HG03432 (cell line): ENCODE measurements at regions not wholly inside any gene's neighbourhood (a gene's known extent, or its start where the extent isn't known, plus 50 kb on each side); places are given as distances from the start of the nearest gene placed in this dataset.

ENCODE experiments used
- ATAC-seq: cut with Tn5 transposase; IDR thresholded peaks from one replicate; pipeline ENCODE4 v1.9.1; 2021; ENCODE audit warnings: mild to moderate bottlenecking, moderate library complexity; ENCODE audit not compliant: unreplicated experiment

- no peak for ATAC-seq
These were observed 119.4 kb upstream of the PLEKHA5 start for GRCh38 chr12:19010087-19010486.

DNA sequence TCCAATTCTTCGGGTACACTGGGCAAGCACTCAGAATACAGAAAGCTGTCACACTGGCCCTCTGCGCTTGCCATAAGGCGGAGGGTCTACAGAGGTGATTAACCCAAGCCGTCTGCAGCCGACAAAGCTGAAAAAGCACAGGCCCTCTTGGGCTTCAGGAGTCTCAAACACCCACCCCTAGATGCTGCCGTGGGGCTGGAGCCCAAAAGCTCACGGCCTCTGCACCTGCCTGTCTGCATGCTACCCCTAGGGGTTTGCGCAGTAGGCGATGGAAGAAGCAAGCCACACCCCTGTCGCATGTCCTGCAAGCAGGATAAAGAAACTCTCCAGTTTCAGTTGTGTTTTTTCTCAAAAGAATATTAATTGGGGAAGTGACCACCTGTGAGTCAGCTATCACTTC, 118.8 kb upstream of the PLEKHA5 start:
- ATAC-seq: no peak

DNA sequence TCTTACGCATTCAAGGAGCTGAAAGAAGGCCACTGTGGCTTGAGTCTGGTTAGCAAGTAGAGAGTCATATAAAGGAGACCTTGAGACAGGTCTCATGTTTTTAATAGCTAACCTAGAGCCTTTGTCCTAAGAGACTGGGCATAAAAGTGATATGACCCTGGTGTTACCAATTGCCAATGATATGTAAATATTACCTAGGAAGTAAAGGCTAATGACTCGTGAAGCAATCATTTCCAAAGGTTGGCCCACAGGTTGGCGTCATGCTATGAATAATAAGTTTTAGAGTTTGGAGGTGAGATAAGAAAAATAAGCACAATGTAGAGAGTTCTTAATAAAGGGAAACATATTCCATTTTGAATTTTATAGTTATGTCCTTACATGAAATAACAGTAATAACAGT, 116.6 kb upstream of the PLEKHA5 start:
- no peak for ATAC-seq

- no peak for ATAC-seq
These were observed 115.3 kb upstream of the PLEKHA5 start for GRCh38 chr12:19014240-19014639.

- no peak for ATAC-seq
These were observed 114.2 kb upstream of the PLEKHA5 start for GRCh38 chr12:19015285-19015684.

- no peak for ATAC-seq
These were observed 111.1 kb upstream of the PLEKHA5 start for GRCh38 chr12:19018302-19018970.

GRCh38 chr12:19021240-19021639, 108.3 kb upstream of the PLEKHA5 start:
- ATAC-seq: no peak

- ATAC-seq: no peak
These were observed 107.9 kb upstream of the PLEKHA5 start for GRCh38 chr12:19021646-19022045.

DNA sequence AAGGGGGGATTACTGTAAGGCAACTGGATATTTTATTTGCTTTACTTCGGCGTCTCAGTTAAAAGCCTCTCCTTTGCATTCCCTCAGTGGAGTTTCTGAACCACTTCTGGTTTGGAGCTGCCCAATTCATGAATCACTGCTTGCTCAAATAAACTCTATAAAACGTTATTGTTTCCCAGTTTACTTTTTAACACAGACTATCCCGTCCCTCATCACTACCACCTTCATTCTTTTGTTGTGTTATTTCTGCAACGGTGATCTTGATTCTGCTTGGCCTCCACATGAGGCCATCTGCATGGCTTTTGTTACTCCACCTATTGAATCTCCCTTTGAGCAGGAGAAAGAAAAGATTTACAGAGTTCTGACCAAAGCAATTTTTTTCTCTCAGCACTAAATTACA, 104.0 kb upstream of the PLEKHA5 start:
- ATAC-seq: no peak

GRCh38 chr12:19026034-19026433, 103.5 kb upstream of the PLEKHA5 start:
- no peak for ATAC-seq

DNA sequence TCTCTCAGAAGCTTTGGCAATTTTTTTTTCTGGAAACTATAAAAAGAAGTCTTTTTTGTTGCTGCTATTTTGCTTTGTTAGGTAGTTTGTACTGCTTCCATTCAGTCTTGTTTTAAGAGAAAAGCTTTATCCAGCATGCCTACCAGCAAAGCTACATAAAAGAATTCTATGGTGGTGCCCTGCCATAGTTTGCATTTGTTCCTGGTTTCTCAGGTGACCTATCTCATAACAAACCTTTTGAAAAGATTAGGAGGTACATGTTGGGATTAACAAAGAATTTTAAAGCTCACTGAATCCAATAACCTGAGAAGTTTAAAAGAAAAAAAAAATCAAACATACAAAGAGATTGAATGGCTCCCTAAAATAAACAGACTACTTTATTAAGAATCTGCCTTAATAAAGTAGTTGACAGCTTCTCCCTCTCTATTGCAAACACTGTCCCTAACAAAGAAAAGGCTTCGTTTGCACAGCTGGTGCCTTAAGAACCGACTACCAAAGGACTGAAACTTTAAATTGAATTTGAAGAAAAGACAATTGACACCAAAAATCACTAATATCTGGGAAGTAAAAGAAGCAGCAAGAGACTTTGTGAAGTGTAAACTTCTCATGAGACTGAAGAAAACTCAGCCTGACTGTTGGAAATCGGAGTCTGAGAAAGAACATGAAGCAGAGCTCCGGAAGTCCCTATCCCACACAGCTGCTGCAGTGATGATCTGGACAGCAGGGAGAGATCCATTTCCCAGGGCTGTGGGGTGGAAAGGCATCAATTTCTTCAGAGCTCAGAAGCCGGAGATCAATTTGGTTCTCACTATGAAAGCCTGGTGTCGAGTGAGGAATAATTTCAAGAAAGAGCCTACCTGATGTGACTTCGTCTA, 102.7 kb upstream of the PLEKHA5 start:
- no peak for ATAC-seq

DNA sequence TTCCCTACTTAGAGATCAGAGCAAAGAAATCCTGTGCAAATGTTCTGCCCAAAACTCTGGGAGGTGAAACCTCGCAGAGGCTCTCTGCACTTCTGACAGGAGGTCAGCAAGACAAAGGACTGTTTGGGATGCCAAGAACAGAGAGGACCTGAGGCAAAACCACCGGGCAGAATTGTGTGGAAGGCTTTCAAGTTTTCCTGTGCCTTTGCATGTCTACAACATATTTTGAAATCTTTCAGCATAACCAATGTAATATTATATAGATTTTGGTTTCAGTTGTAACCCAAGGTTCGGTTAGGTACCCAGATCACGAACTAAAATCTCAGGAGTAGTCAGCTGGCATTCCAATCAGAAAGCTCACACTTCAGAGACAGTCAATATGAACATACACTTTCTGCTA, 99.4 kb upstream of the PLEKHA5 start:
- ATAC-seq: no peak

GRCh38 chr12:19030603-19031002, 98.9 kb upstream of the PLEKHA5 start:
- no peak for ATAC-seq

DNA sequence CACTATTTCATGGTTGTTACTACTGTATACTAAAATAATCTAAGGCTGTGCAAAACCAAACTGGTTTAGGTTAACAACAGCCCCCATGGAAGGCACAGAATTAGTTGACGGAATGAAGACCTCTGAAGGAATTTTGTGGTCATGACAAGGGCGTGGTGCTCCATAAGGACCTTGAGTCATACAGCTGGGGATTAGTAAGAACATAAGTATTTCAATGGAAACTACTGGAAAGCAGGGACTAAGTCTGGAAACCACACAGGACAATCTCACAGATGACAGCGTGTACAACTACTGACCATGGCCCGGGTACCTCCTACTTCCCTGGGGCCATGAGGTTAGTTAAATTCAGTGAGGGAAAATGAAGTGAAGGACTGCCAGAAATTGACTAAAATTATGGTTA, 98.5 kb upstream of the PLEKHA5 start:
- no peak for ATAC-seq

DNA sequence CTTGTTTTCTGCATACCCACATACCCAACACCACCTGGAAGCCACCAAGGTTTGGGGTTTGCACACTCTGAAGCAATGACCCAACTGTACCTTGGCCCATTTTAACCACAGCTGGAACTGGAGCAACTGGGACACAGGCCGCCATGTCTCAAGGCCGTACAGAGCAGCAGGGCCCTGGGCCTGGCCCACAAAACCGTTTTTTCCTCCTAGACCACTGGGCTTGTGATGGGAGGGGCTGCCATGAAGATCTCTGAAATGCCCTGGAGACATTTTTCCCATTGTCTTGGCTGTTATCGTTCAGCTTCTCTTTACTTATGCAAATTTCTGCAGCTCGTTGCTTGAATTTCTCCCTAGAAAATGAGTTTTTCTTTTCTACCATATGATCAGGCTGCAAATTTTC, 96.7 kb upstream of the PLEKHA5 start:
- ATAC-seq: no peak

- ATAC-seq: no peak
These were observed 96.3 kb upstream of the PLEKHA5 start for GRCh38 chr12:19033244-19033643.

DNA sequence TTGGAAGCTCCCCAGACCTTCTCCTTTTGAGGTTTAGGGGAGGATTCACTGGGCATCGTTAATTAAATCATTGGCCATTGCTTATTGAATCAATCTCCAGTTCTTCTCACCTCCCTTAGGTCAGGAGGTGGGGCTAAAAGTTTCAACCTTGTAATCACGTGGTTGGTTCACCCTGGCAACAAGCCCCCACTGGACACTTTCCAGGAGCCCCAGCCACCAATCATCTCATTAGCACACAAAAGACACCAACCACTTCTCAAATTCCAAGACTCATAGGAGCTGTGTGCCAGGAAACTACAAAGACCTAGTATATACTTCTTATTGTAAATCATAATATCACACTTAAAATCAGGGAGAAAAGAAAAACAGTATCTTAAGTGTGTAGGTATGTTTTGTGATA, 94.6 kb upstream of the PLEKHA5 start:
- no peak for ATAC-seq

GRCh38 chr12:19035536-19035935, 94.0 kb upstream of the PLEKHA5 start:
- ATAC-seq: no peak

GRCh38 chr12:19036673-19037357, 92.7 kb upstream of the PLEKHA5 start:
- ATAC-seq: no peak

DNA sequence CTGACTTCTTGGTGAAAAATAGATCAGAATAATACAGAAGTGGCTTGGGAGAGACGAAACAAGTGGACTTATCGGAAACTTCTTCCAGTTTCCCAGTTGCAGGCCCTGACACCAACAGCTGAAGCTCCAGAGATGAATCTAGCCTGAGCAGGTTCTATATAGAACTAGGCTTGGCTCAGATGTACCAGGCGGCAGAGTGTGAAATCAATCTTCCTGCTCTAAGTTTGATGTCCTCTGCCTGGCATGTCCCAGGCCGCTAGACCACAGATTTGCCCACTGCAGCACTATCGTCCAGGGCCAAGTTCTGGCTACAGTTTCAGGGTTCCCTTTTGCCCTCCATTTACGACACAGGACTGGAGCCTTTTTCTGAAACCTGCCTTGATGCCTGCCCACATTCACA, 91.3 kb upstream of the PLEKHA5 start:
- no peak for ATAC-seq

DNA sequence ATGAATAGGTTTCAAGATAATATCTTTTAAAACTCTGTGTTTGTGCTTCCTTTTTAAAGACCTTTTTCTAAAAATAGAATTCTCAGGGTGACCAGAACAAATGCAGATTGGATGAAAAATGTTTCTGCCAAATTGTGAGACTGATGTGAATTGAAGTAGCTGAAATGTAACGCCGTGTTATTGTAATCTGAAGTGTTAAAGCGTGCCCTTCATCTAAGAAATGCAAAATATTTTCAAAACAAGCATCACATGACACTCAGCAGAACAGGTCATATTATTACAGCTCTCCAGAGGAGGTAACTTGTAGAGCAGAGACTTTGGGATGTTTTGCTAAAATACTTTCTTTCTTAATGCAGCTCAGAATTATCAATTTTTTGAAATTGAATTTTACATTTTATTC, 90.0 kb upstream of the PLEKHA5 start:
- no peak for ATAC-seq

GRCh38 chr12:19042221-19042620, 87.3 kb upstream of the PLEKHA5 start:
- ATAC-seq: no peak
